Mammary epithelial cell (primary cell): ENCODE measurements at regions not wholly inside any gene's neighbourhood (a gene's known extent, or its start where the extent isn't known, plus 50 kb on each side); places are given as distances from the start of the nearest gene placed in this dataset.

ENCODE experiments used
- CTCF ChIP-seq, 2 donors: IDR thresholded peaks in 1 of 2; conservative IDR thresholded peaks in 1 of 2; 2 replicates each; pipeline ENCODE4 v1.5.1; 2011 to 2012; ENCODE audit warnings: inconsistent platforms in 2 of 2, low read length in 2 of 2, mild to moderate bottlenecking in 2 of 2, control low read depth in 1 of 2, low read depth in 1 of 2; ENCODE audit not compliant: insufficient read depth in 1 of 2; ENCODE audit errors: extremely low read depth in 1 of 2
- EZH2 ChIP-seq: IDR thresholded peaks from 2 replicates; pipeline ENCODE4 v1.6.1; 2012; ENCODE audit warnings: low read length, inconsistent platforms, borderline replicate concordance

GRCh38 chr4:26122690-26123089 lies 198.1 kb upstream of the RBPJ start:
- TF ChIP-seq CTCF (conservative IDR thresholded peaks at IDR 0.05 in 1 of 2, IDR thresholded peaks at IDR 0.05 in 1 of 2; ENCODE audit: extremely low read depth in 1 of 2, insufficient read depth in 1 of 2, low read depth in 1 of 2, low read length in 2 of 2) (no peak), EZH2 (no peak)
